DOHH2 (cell line): ENCODE measurements at regions not wholly inside any gene's neighbourhood (a gene's known extent, or its start where the extent isn't known, plus 50 kb on each side); places are given as distances from the start of the nearest gene placed in this dataset.

Experiments used
- EZH2phosphoT487 ChIP-seq: fragments of 200-600 bp; sonication (generic); IDR thresholded peaks from 2 replicates; pipeline ENCODE4 v1.6.1; 2017; ENCODE audit warnings: borderline replicate concordance, mild to moderate bottlenecking, antibody characterized with exemption, low read length, moderate library complexity, mixed read lengths
- TF ChIP-seq, protein P1 (sequence below): fragments of 200-600 bp; sonication (generic); IDR thresholded peaks from one replicate; pipeline ENCODE4 v1.5.1; 2014; ENCODE audit warnings: antibody characterized with exemption, mild to moderate bottlenecking, low read depth, low read length; ENCODE audit not compliant: poor library complexity, severe bottlenecking

- TF ChIP-seq, protein P1, sequence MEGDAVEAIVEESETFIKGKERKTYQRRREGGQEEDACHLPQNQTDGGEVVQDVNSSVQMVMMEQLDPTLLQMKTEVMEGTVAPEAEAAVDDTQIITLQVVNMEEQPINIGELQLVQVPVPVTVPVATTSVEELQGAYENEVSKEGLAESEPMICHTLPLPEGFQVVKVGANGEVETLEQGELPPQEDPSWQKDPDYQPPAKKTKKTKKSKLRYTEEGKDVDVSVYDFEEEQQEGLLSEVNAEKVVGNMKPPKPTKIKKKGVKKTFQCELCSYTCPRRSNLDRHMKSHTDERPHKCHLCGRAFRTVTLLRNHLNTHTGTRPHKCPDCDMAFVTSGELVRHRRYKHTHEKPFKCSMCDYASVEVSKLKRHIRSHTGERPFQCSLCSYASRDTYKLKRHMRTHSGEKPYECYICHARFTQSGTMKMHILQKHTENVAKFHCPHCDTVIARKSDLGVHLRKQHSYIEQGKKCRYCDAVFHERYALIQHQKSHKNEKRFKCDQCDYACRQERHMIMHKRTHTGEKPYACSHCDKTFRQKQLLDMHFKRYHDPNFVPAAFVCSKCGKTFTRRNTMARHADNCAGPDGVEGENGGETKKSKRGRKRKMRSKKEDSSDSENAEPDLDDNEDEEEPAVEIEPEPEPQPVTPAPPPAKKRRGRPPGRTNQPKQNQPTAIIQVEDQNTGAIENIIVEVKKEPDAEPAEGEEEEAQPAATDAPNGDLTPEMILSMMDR: no peak
- no peak for TF ChIP-seq EZH2phosphoT487
These were observed 169.3 kb upstream of the MALRD1 start for GRCh38 chr10:18879284-18879683.
